Testis (tissue), 2 donors: ENCODE measurements at regions not wholly inside any gene's neighbourhood (a gene's known extent, or its start where the extent isn't known, plus 50 kb on each side); places are given as distances from the start of the nearest gene placed in this dataset.

Source experiments
- DNase-seq: peaks from one replicate; pipeline ENCODE4 v3.0.0-alpha.2; 2019
- H3K27ac ChIP-seq, 2 donors: fragments of 200-600 bp; sonication (generic); one replicate each; pipeline ENCODE4 v1.5.1; 2019
- H3K27me3 ChIP-seq: fragments of 200-600 bp; sonication (generic); one replicate; pipeline ENCODE4 v1.5.1; 2019
- H3K36me3 ChIP-seq: fragments of 200-600 bp; sonication (generic); one replicate; pipeline ENCODE4 v1.5.1; 2017; ENCODE audit warnings: low read depth; ENCODE audit errors: missing control alignments
- H3K4me1 ChIP-seq: fragments of 200-600 bp; sonication (generic); one replicate; pipeline ENCODE4 v1.5.1; 2019
- H3K4me3 ChIP-seq, 2 donors: fragments of 200-600 bp; sonication (generic); one replicate each; pipeline ENCODE4 v1.5.1; 2017 to 2019
- H3K9me3 ChIP-seq: fragments of 200-600 bp; sonication (generic); one replicate; pipeline ENCODE4 v1.5.1; 2017
- POLR2A ChIP-seq: fragments of 450-650 bp; IDR thresholded peaks from one replicate; pipeline ENCODE4 v1.6.1; 2017; ENCODE audit warnings: antibody characterized with exemption, mild to moderate bottlenecking, moderate library complexity
- WGBS, 2 donors: methylation state at CpG; one replicate each; pipeline ENCODE4 v1.1.5; 2018; 5-methylcytosine and 5-hydroxymethylcytosine counted together
- intact Hi-C: fragments of 100-400 bp; cut with DNase I; formaldehyde crosslinking; loops from one replicate; pipeline ENCODE4 v1.15.1; 2023; ENCODE audit warnings: low total_unique reads
- TF ChIP-seq, protein P1 (sequence below), 3 experiments: fragments of 450-650 bp in 2 of 3; fragments of 200-600 bp in 1 of 3; sonication (generic) in 1 of 3; IDR thresholded peaks; one replicate each; pipeline ENCODE4 v1.5.1; 2016 to 2019; ENCODE audit warnings: antibody characterized with exemption in 3 of 3, mild to moderate bottlenecking in 2 of 3, moderate library complexity in 1 of 3

DNA sequence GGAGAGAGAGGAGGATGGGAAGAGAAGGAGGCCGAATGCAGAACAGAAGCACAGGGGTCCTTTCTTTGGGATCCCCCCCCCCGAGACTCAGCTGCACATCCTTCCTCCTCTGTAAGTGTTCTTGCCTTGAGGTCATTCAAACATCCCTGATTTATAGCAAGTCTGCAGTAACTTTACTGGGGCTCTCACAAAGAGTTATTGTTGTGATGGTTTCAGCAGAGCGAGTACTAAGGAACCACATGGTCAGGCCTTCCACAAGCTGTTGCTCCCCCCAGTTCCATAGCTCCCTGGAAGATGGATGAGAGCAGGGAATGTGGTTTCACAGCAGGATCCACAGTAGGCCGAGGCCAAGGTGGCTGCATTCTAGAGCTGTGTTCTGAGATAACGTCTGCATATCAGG, 351.4 kb upstream of the CDH4 start:
- no peak for TF ChIP-seq POLR2A
- TF ChIP-seq, protein P1, sequence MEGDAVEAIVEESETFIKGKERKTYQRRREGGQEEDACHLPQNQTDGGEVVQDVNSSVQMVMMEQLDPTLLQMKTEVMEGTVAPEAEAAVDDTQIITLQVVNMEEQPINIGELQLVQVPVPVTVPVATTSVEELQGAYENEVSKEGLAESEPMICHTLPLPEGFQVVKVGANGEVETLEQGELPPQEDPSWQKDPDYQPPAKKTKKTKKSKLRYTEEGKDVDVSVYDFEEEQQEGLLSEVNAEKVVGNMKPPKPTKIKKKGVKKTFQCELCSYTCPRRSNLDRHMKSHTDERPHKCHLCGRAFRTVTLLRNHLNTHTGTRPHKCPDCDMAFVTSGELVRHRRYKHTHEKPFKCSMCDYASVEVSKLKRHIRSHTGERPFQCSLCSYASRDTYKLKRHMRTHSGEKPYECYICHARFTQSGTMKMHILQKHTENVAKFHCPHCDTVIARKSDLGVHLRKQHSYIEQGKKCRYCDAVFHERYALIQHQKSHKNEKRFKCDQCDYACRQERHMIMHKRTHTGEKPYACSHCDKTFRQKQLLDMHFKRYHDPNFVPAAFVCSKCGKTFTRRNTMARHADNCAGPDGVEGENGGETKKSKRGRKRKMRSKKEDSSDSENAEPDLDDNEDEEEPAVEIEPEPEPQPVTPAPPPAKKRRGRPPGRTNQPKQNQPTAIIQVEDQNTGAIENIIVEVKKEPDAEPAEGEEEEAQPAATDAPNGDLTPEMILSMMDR (IDR thresholded peaks at IDR 0.05): no peak
- no peak for DNase-seq
- 48 to 59% methylated on average over 5 of the region's 5 CpGs for WGBS, 2 donors
- intact Hi-C loops: no loop called here
- no peaks in the 10 kb centered on the region for H3K36me3 ChIP-seq
- H3K9me3 ChIP-seq: no peaks in the 10 kb centered on the region
- H3K4me3 ChIP-seq: no peak overlapping the region
- H3K4me1 ChIP-seq: no peaks in the 10 kb centered on the region
- no peaks in the 10 kb centered on the region for H3K27me3 ChIP-seq
- no peak overlapping the region for H3K27ac ChIP-seq

DNA sequence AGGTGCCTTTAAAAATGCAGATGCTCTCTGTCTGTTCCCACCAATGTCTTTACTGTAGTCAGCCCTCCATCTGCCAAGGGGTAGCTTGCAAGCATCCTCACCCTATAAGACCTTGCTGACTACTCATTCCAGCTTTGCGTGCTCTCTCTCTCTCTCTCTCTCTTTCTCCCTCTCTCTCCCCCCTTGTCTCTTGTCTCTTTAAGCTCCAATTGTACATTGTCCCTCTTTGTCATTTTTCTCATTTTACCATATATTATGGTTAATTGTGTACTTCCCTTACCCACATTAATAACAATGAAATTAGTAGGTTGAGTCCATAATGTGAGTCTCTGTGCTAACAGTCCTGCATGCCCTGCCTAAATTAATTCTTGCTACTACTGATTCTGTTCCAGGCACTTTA, 350.2 kb upstream of the CDH4 start:
- H3K27me3 ChIP-seq: no peaks in the 10 kb centered on the region
- TF ChIP-seq, protein P1 (IDR thresholded peaks at IDR 0.05): no peak
- no peak for TF ChIP-seq POLR2A
- no peak overlapping the region for H3K4me3 ChIP-seq
- no peak overlapping the region for H3K27ac ChIP-seq
- DNase-seq: no peak
- intact Hi-C loops: no loop called here
- no peaks in the 10 kb centered on the region for H3K9me3 ChIP-seq
- WGBS, 2 donors: 96 to 100% methylated on average over 1 of the region's 1 CpG
- H3K36me3 ChIP-seq: no peaks in the 10 kb centered on the region
- no peaks in the 10 kb centered on the region for H3K4me1 ChIP-seq

DNA sequence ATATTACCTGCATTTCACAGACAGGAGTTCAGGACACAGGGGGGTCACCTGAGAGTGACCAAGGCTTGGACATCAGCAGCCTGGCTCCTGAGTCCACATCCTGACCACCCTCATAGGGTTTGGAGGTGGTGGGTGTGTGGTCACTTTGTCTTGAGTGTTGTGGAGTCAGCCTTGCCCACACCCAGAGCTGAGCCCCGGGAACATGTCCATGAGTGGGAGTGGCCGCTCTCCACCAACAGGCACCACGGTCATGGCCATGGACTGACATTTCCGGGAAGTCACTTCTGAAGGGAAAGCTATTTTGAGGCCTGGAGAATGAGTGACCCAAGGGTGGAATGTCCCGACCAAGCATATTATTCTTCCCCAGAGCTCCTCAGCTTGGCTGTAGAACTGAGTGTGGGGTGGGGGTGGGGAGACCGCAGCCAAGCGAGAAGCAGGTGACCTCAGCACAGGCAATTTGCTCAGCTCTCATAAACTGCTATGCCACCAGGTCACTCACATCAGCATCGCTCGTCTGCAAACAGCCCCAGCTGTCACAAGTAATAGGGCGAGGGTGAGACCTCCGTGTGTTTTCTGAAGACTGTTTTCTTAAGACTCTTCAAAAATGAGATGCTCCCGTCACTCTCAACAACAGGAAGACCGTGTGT, 348.6 kb upstream of the CDH4 start:
- 74 to 86% methylated on average over 9 to 13 of the region's 13 CpGs for WGBS, 2 donors
- no peaks in the 10 kb centered on the region for H3K27me3 ChIP-seq
- H3K9me3 ChIP-seq: no peaks in the 10 kb centered on the region
- TF ChIP-seq POLR2A: no peak
- TF ChIP-seq, protein P1 (IDR thresholded peaks at IDR 0.05): no peak
- H3K4me3 ChIP-seq: no peak overlapping the region
- intact Hi-C loops: no loop called here
- H3K27ac ChIP-seq: no peak overlapping the region
- no peaks in the 10 kb centered on the region for H3K36me3 ChIP-seq
- no peak for DNase-seq
- no peaks in the 10 kb centered on the region for H3K4me1 ChIP-seq

DNA sequence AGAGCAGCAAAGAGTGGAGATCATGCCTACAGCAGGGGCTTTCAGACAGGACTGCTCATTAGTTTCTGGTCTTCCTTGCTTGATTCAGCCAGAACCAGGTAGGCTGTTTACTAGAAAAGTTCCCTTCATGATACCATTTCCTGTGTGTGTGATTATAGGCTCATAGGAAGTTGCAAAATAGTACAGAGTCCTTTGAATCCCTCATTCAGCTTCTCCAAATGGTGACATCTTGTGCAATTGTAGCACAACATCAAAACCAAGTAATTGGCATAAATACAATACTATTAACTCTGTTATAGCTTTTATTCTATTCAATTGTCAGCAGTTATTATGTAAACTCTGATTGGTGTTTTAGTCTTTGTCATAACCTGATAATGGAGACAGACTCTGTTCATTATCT, 347.3 kb upstream of the CDH4 start:
- Histone ChIP-seq H3K27me3 (no peaks in the 10 kb centered on the region), H3K4me3 (no peak overlapping the region), H3K27ac (no peak overlapping the region), H3K4me1 (no peaks in the 10 kb centered on the region), H3K9me3 (no peaks in the 10 kb centered on the region), H3K36me3 (no peaks in the 10 kb centered on the region)
- TF ChIP-seq, protein P1 (IDR thresholded peaks at IDR 0.05): no peak
- no peak for TF ChIP-seq POLR2A
- no peak for DNase-seq
- intact Hi-C loops: no loop called here

DNA sequence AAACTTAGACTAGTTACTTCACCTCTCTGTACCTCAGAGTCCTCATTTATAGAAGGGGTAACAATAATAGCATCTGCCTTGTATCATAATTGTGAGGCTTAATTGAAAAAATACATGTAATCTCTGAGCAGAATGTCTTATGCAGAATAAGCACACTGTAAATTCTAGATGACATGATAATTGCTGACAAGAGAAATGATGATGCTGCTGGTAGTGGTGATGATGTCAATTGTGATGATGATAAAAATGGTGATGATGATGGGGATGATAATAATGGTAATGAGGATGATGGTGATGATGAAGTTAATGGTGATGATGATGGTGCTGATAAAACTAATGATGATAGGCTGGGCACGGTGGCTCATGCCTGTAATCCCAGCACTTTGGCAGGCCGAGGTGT, 346.1 kb upstream of the CDH4 start:
- TF ChIP-seq POLR2A: no peak
- TF ChIP-seq, protein P1 (IDR thresholded peaks at IDR 0.05): no peak
- Histone ChIP-seq H3K9me3 (no peaks in the 10 kb centered on the region), H3K27me3 (no peaks in the 10 kb centered on the region), H3K4me1 (no peaks in the 10 kb centered on the region), H3K36me3 (no peaks in the 10 kb centered on the region), H3K27ac (no peak overlapping the region), H3K4me3 (no peak overlapping the region)
- DNase-seq: no peak
- WGBS, 2 donors: 79 to 84% methylated on average over 2 of the region's 2 CpGs
- intact Hi-C loops: no loop called here
